ENCODE measurements at regions not wholly inside any gene's neighbourhood (a gene's known extent, or its start where the extent isn't known, plus 50 kb on each side); places are given as distances from the start of the nearest gene placed in this dataset.

- TF ChIP-seq, protein P1, sequence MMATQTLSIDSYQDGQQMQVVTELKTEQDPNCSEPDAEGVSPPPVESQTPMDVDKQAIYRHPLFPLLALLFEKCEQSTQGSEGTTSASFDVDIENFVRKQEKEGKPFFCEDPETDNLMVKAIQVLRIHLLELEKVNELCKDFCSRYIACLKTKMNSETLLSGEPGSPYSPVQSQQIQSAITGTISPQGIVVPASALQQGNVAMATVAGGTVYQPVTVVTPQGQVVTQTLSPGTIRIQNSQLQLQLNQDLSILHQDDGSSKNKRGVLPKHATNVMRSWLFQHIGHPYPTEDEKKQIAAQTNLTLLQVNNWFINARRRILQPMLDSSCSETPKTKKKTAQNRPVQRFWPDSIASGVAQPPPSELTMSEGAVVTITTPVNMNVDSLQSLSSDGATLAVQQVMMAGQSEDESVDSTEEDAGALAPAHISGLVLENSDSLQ (IDR thresholded peaks at IDR 0.05), result no peak
- TF ChIP-seq SUZ12 (IDR thresholded peaks at IDR 0.05) (no peak), FOXA1 (IDR thresholded peaks at IDR 0.05) (no peak), FOXK2 (IDR thresholded peaks at IDR 0.05) (no peak), SP1 (IDR thresholded peaks at IDR 0.05) (no peak), LEF1 (IDR thresholded peaks at IDR 0.05; ENCODE audit: borderline replicate concordance) (no peak)
These were observed 317.5 kb downstream of the JRKL start for GRCh38 chr11:96707273-96707672.
